ENCODE measurements at regions not wholly inside any gene's neighbourhood (a gene's known extent, or its start where the extent isn't known, plus 50 kb on each side); places are given as distances from the start of the nearest gene placed in this dataset.
"Not testable (repeated sequence)": the region's sequence is repeated elsewhere in the genome, so short reads cannot be mapped to it uniquely, and the experiment has no call there.

- no peak overlapping the region for H3K27ac ChIP-seq
Measured at GRCh38 chr1:245043611-245043940, 111.2 kb upstream of the KIF26B start.

GRCh38 chr1:245041058-245041698 is 113.6 kb upstream of the KIF26B start:
- no peak overlapping the region for H3K27ac ChIP-seq

More at GRCh38 chr1:245043611-245043940, 111.2 kb upstream of the KIF26B start:
- H3K4me3 ChIP-seq, result no peak overlapping the region

GRCh38 chr1:245039196-245039595 is 115.6 kb upstream of the KIF26B start:
- no peak overlapping the region for H3K27ac ChIP-seq

More at GRCh38 chr1:245041058-245041698, 113.6 kb upstream of the KIF26B start:
- no peak overlapping the region for H3K4me3 ChIP-seq

GRCh38 chr1:245036102-245036501 is 118.7 kb upstream of the KIF26B start:
- no peak overlapping the region for H3K27ac ChIP-seq
- H3K4me3 ChIP-seq, result no peak overlapping the region

More at GRCh38 chr1:245039196-245039595, 115.6 kb upstream of the KIF26B start:
- no peak overlapping the region for H3K4me3 ChIP-seq

- H3K4me3 ChIP-seq, result no peak overlapping the region
- no peak overlapping the region for H3K27ac ChIP-seq
Measured at GRCh38 chr1:245031041-245031440, 123.7 kb upstream of the KIF26B start.

- Histone ChIP-seq H3K27ac (no peak overlapping the region), H3K4me3 (no peak overlapping the region)
Measured at GRCh38 chr1:245026247-245026646, 128.5 kb upstream of the KIF26B start.

GRCh38 chr1:245025525-245025924 is 129.3 kb upstream of the KIF26B start:
- H3K4me3 ChIP-seq, result no peak overlapping the region
- H3K27ac ChIP-seq, result no peak overlapping the region

GRCh38 chr1:245023222-245023621 is 131.6 kb upstream of the KIF26B start:
- Histone ChIP-seq H3K4me3 (no peak overlapping the region), H3K27ac (no peak overlapping the region)

- no peak overlapping the region for H3K27ac ChIP-seq
- no peak overlapping the region for H3K4me3 ChIP-seq
Measured at GRCh38 chr1:245019910-245020486, 134.8 kb upstream of the KIF26B start.

- H3K4me3 ChIP-seq, result no peak overlapping the region
- no peak overlapping the region for H3K27ac ChIP-seq
Measured at GRCh38 chr1:245016700-245017099, 138.1 kb upstream of the KIF26B start.

- Histone ChIP-seq H3K27ac (no peak overlapping the region), H3K4me3 (no peak overlapping the region)
Measured at GRCh38 chr1:245015031-245015430, 139.8 kb upstream of the KIF26B start.

- H3K4me3 ChIP-seq, result no peak overlapping the region
- H3K27ac ChIP-seq, result no peak overlapping the region
Measured at GRCh38 chr1:245014247-245015029, 140.3 kb upstream of the KIF26B start.

- Histone ChIP-seq H3K4me3 (no peak overlapping the region), H3K27ac (no peak overlapping the region)
Measured at GRCh38 chr1:245010018-245010614, 144.7 kb upstream of the KIF26B start.

- Histone ChIP-seq H3K4me3 (no peak overlapping the region), H3K27ac (no peak overlapping the region)
Measured at GRCh38 chr1:245008761-245009160, 144.4 kb upstream of the HNRNPU start.

- no peak overlapping the region for H3K4me3 ChIP-seq
- H3K27ac ChIP-seq, result no peak overlapping the region
Measured at GRCh38 chr1:245007852-245008251, 143.5 kb upstream of the HNRNPU start.

- Histone ChIP-seq H3K4me3 (no peak overlapping the region), H3K27ac (no peak overlapping the region)
Measured at GRCh38 chr1:245003246-245003645, 138.9 kb upstream of the HNRNPU start.

- Histone ChIP-seq H3K4me3 (no peak overlapping the region), H3K27ac (no peak overlapping the region)
Measured at GRCh38 chr1:245001252-245001651, 136.9 kb upstream of the HNRNPU start.

GRCh38 chr1:245000872-245001188 is 136.5 kb upstream of the HNRNPU start:
- no peak overlapping the region for H3K4me3 ChIP-seq

GRCh38 chr1:244999644-245000043 is 135.3 kb upstream of the HNRNPU start:
- H3K27ac ChIP-seq, H3K4me3 ChIP-seq: not testable (repeated sequence)

More at GRCh38 chr1:245000872-245001188, 136.5 kb upstream of the HNRNPU start:
- no peak overlapping the region for H3K27ac ChIP-seq

GRCh38 chr1:244998717-244999346 is 134.5 kb upstream of the HNRNPU start:
- Histone ChIP-seq H3K27ac (no peak overlapping the region), H3K4me3 (no peak overlapping the region)

Measured in skin epidermis (tissue), 12 donors.